Body of pancreas (tissue), 4 donors: ENCODE measurements at regions not wholly inside any gene's neighbourhood (a gene's known extent, or its start where the extent isn't known, plus 50 kb on each side); places are given as distances from the start of the nearest gene placed in this dataset.

Experiments
- POLR2A ChIP-seq, 3 donors: fragments of 450-650 bp; IDR thresholded peaks; one replicate each; pipeline ENCODE4 v1.6.1; 2016; ENCODE audit warnings: antibody characterized with exemption in 3 of 3, mild to moderate bottlenecking in 2 of 3
- TF ChIP-seq, protein P1 (sequence below), 7 experiments: fragments of 450-650 bp in 4 of 7; fragments of 200-600 bp in 3 of 7; sonication (generic) in 3 of 7; IDR thresholded peaks; one replicate each; pipeline ENCODE4 v1.5.1; 2016 to 2019; ENCODE audit warnings: antibody characterized with exemption in 7 of 7

DNA sequence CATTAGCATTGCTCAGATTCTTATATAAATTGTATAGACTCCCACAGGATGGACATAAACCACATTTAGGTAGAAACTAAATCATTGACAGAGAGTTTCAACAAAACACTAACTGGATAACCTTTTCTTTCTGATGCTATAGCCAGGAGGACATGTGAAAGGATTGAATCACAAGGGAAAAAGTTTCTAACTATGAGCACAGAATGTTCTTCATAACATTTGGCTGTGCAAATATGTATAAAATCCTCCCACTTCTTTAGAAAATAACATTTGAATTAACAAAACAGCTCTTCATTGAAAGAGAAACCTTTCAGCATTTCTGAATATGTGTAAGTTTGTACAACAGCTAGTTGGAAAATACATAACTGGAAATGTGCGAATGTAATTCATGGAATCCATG is 167.3 kb downstream of the TBX15 start:
- TF ChIP-seq, protein P1, sequence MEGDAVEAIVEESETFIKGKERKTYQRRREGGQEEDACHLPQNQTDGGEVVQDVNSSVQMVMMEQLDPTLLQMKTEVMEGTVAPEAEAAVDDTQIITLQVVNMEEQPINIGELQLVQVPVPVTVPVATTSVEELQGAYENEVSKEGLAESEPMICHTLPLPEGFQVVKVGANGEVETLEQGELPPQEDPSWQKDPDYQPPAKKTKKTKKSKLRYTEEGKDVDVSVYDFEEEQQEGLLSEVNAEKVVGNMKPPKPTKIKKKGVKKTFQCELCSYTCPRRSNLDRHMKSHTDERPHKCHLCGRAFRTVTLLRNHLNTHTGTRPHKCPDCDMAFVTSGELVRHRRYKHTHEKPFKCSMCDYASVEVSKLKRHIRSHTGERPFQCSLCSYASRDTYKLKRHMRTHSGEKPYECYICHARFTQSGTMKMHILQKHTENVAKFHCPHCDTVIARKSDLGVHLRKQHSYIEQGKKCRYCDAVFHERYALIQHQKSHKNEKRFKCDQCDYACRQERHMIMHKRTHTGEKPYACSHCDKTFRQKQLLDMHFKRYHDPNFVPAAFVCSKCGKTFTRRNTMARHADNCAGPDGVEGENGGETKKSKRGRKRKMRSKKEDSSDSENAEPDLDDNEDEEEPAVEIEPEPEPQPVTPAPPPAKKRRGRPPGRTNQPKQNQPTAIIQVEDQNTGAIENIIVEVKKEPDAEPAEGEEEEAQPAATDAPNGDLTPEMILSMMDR (IDR thresholded peaks at IDR 0.05) = no peak
- TF ChIP-seq POLR2A (IDR thresholded peaks at IDR 0.05) = no peak
